ENCODE measurements at regions not wholly inside any gene's neighbourhood (a gene's known extent, or its start where the extent isn't known, plus 50 kb on each side); places are given as distances from the start of the nearest gene placed in this dataset.

DNA sequence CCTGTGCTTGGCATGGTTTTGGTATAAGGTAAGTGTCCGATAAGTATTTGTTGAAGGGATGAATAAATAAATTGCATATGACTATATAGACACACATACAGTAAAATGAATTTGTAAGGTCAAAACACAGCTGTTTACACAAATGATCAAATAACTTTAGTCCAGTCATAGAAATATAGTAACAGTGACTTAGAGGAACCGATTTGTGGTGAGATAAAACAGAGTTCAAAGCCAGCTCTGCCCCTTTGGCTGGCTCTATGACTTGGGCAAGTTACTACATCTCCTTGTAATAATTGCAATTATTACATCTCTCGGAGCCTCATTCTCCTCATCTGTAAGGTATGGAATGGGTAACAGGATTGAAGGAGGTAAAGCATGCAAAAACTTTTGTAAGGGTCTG, 384.0 kb downstream of the PLK2 start:
- TF ChIP-seq CTCF (conservative IDR thresholded peaks at IDR 0.05) (no peak), ZFX (IDR thresholded peaks at IDR 0.05) (no peak)
